HG03039 (cell line): ENCODE measurements at regions not wholly inside any gene's neighbourhood (a gene's known extent, or its start where the extent isn't known, plus 50 kb on each side); places are given as distances from the start of the nearest gene placed in this dataset.

Experiments used
- ATAC-seq: cut with Tn5 transposase; IDR thresholded peaks from one replicate; pipeline ENCODE4 v1.9.1; 2021; ENCODE audit warnings: mild to moderate bottlenecking, moderate library complexity; ENCODE audit not compliant: unreplicated experiment

DNA sequence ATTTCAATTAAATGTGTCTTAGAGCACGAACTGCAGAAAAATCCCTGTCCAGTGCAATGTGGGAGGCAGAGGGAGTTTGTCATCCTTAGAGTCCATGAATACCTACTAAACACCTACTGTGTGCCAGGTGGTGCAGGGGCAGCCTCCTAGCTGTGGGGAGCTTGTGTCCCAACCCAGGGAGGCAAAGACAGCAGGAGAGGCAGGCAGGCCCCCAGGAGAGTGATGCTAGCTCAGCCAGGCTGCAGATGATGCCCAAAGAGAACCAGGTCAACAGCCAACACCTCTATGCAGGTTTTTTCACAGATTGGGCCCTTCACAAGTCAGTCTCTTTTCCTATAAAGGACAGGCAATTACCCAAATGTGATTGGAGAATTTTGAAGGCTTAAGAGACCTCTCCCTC, 108.2 kb upstream of the UQCRFS1 start:
- no peak for ATAC-seq

DNA sequence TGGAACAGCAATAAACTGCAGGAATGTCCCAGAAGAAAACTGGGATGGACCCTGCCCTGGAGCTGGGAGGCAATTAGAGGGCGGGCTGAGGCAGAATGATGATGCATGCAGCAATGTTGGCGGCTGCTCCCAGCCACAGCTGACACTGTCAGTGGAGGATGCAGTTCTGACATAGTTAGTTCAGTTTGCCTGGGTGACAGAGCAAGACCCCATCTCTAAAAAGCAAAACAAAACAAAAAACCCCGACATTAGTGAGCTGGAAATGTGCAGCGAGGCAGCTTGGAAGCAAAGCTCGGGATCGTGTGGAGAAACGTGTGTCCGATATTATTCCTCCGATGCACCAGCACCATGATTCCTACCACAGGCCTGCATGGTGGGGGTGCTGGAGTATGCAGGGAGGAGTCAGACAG, 110.1 kb upstream of the UQCRFS1 start:
- ATAC-seq, result no peak

DNA sequence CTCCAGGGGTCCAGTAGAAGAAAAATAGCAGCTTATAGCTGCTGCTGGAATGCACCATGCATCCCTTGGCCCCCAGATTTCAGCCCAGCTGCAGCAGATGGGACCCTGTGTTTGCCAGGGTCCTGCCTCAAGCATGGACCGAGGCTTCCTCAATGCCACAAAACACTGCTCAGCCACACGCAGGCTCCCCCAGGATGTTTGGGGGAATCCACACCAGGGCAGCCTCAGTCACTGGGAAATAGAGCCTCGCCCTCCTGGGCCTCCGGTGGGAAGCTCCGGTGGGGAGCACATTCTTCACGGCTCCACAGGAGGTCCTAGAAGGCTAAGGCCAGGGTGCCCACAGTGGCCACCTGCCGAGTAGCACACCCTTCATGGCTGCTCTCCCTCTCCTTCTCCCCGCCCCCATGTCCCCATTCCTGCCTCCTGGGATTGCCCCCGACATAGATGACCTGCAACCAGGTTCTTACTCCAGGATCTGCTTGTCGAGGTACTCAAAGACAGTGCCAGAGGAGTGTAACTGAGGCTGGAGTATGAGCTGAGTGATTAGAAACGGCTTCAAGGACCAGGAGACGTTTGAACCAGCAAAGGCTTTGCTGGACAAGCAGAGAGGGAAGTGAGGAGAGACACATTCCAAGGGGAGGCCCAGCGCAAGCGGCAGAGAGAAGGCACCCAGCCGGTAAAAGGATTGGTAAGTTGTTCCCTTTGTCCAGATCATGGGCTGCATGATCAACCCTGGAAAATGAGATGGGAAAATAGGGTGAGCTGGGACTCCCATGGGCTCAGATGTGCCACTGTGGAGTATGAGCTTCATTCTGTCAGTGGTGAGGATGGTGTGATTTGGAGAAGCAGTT, 110.7 kb upstream of the UQCRFS1 start:
- no peak for ATAC-seq

DNA sequence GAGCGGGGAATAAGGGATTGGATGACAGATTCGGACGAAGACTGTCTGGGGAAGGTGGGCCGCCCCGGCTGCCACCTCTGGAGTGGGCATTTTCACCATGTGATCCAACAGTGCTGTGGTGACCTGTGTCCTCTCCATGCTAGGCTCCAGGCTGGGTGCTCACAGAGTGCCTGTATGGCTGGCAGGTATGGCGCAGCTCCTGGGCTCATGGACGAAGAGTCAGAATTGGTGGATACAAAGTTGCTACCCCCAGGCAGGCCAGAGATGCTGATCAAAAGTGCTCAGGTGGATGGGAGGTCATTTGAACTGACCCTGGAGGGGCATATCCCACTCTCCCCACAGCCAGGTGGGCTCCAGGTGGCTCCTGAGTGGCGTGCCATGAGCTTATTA, 111.3 kb upstream of the UQCRFS1 start:
- no peak for ATAC-seq

DNA sequence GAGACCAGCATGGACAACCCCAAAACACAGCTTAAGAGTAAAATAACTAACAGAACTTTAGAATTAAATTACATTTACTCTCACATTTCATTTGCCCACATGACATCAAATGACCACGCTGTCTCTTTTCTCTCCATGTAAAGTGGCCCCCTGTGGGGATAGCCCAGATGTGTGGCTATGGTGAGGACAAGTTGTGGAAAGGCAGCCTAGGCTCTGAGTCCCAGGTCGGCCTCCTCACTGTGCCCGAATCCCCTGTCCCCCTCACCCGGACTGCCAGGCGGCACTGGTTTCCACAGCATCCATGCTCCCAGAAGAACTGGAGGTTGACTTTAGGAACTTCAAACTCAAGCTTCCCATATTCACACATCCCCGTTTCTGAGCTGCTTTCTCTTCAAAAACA, 111.8 kb upstream of the UQCRFS1 start:
- no peak for ATAC-seq

DNA sequence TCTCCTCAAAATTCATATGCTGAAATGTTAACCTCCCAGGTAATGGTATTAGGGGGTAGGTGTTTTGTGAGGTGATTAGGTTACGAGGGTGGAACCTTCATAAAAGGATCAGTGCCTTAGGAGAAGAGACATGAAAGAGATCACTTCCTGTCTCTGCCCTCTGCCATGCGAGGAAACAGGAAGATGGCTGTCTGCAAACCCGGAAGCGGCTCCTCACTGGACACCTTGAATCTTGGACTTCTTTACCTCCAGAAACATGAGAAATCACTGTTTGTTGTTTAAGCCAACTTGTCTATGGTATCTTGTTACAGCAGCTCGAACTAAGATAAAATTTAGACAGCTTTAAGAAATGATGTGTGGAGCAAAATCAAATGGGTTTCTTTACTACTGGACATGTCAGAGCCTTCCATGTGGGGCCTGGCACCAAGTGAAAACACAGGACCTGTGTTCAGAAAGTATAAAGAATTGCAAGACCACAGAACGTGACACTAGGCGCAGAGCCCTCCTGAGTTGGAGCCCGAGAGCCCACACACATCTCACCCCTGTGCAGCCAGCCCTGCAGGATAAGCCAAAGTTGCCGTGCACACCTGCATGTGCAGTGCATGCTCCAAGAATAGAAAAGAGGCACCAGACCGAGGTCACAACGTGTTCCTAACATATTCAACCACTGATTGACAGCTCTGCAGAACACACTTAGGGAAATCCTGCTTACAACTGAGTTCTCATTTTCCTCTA, 112.5 kb upstream of the UQCRFS1 start:
- no peak for ATAC-seq

DNA sequence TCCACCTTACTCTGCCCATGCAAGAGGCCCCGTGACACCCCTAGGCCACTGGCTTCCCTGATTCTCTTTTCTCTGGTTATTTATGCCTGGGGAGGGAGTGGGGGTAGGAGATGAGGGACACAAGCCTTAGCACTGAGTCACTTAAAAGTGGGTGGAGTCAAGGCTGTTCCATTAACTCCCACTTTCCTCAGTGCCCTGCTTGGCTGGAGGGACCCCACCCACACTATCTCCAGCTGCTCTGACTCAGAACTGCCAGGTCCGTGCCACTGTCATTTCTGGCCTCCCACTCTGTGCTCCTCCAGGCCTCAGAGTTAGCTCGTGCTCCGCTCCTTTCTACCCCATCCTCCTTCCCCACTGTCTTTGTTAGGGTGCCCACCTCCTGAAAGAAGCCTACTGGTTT, 113.4 kb upstream of the UQCRFS1 start:
- no peak for ATAC-seq

DNA sequence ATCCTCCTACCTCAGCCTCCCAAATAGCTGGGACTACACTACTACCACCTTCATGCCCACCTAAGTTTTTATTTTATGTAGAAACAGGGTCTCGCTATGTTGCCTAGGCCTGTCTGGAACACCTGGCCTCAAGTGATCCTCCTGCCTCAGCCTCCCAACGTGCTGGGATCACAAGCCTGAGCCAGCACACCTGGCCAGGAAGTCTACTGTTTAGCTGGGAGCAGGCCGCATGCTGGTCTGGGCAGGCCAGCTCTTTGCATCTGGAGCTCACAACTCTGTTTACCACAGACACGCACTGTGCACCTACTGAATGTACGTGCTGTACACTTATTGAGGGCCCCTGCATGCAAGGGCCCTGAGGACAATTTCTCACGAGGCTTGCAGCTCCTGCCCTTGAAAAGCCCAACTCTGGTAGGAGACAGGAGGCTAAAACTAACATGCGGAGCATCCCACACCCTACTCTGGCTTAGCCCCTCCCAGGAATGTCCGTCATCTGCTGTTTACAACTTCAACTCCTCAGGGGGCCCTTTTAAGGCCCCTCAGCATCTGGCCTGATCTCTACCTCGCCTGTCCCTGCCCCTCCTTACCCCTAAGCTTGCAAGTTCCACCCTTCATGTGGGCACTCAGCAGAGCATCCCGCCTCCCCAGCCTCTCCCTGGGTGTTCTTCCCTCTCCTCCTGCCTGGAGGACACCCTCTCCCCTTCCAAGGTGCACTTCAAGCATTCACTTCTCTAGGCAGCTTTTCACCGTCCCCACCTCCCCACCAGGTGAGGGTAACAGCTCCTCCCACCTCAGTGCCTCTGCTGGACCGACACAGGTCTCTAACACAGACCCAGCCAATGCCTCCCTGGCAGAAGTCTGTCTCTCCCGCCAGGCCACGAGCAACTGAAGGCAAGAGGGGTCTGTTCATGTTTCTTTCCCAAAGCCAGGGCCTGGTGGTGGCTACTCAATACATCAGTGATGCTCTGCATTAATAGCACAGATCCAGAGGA, 114.2 kb upstream of the UQCRFS1 start:
- ATAC-seq, result no peak

DNA sequence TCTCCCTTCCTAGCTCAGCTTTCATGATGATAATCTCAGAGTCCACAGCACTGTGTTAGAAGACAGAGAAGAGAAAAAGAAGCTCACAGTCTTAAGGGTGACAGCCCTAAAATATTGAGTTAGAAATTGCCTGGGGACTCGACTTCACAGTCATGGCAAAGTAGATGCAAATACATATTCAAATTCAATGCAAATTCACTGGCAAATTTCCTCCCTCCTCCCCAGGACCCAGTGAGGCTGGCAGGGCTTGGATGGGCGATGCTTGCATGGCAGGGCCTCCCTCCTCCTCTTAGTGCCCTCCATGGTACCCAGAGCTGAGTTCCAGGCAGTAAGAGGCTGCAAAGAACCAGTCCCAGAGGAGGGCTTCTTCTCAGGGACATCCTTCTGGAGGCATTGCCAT, 115.6 kb upstream of the UQCRFS1 start:
- ATAC-seq, result no peak

DNA sequence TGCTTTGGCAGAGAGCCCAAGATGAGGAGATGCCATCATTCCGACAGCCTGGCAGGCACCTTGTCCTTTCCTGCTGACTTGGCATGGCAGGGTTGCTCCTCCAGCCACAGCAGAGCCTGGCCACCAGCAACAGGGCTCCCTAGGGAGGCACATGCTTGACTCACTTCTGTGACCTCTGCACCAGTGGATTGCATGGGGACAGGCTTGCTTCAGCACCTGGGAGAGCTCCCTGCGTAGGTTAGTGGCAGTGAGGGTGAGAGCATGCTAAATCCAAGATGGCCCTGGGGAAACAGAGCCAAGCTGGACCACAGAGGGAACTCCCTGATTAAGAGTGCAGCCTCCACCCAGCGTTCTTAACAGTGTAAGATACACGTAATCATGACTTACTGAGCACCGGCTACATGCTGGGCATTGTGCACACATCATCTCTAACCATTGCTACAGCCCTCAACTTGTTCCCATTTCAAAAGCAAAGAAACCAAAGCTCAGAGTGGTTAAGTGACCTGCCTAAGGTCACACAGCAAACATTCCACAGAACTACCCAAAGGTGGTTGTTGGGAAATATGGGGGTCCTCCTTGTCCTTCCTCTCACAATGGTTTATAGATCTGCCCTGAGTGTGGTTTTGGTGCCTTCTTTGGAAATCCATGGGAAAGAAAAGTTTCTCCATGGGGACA, 116.6 kb upstream of the UQCRFS1 start:
- ATAC-seq, result no peak

DNA sequence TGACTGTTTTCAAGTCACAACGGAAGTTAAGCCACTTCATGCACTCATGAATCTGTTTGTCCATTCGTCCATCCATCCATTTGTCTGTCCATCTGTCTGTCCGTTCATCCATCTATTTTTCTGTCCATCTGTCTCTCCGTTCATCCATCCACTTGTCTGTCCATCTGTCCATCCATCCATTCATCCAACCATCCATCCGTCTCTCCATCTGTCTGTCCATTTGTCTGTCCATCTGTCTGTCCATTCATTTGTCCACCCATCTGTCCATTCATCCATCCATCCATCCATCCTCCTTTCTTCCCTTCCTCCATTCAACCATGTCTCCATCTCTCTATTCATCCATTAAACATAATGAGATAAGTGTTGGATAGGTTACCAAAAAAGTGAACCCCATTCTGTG, 123.5 kb upstream of the UQCRFS1 start:
- no peak for ATAC-seq

DNA sequence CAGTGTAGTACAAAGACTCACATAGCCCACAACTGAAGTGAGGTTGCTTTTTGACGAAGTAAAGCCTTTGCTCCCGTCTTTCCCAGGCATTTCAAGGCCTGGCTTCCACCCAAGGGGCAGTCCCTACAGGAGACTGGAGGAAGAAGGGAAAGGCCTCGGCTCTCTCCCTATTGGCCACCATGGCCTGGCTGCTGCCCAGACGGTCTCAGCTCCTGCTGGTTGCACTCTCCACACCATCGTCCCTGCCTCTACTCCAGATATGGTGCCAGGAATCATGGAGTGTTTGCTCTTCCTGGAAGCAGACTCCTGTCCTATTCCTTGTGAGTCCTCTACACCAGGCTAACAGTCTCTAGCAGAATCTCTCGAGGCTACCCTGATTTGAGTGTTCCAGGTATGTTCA, 124.1 kb upstream of the UQCRFS1 start:
- ATAC-seq, result no peak

DNA sequence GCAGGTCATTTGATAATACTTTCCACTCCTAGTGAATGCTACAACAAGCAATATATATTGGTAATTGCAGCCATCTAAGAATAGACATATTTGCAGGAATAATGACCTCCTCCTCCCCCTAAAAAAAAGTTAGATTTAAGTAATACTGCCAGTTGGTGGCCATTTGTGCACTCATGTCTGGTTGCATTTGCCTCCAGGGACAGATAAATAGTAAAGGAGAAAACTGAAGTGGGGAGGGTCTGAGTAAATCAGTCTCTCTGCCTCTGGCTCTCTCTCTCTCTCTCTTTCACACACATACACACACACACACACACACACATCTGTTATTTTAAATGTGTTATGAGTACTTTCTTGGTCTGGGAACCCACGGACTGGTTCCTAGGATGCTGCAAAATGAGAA, 125.5 kb upstream of the UQCRFS1 start:
- ATAC-seq, result no peak

DNA sequence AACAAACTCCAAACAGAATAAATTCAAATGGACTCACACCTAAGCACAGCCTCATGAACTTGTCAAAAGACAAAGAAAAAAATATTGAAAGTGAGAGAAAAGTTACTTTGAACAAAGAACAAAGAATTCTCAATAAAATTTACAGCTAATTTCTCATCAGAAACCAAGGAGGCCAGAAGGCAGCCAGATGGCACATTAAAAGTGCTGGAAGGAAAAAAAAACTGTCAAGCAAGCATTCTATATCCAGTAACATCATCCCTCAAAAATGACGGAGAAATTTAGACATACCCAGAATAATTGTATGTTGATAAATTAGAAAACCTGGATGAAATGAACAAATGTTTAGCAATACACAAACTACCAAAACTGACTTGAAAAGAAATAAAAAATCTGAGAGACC, 129.8 kb upstream of the UQCRFS1 start:
- ATAC-seq, result no peak

DNA sequence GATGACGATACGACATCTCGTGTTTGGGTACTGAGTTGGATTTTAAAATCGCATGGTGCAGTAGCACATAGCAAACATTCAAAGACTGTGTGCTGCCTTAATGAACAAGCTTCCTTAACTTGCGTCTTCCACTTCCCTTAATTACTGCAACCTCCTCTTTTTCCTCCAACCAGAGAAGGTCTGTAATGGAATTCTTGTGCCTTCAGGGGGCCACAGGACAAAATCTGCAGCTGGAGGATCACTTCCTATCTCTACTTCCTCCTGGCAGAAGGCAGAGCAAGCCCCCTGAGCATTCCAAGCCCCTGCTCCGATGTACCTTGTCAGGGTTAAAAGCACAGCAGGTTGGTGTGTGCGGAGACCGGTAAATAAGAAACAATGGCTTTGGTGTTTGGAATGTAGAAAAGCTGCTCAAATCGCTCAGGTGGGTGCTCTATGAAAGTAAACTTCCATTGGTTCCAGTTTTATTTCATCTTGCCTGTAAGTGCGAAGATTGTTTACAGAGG, 151.3 kb upstream of the UQCRFS1 start:
- no peak for ATAC-seq

DNA sequence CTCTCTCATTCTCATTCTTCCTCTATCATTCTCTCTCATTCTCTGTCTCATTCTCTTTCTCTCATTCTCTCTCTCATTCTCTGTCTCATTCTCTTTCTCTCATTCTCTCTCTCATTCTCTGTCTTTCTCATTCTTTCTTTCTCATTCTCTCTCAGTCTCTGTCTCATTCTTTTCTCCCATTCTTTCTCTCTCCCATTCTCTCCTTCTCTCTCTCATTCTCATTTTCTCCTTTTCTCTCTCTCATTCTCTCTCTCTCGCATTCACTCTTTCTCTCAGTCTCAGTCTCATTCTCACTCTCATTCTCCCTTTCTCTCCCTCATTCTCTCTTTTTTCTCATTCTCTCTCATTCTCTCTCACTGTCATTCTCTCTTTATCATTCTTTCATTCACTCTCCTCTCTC, 152.0 kb upstream of the UQCRFS1 start:
- ATAC-seq, result no peak

DNA sequence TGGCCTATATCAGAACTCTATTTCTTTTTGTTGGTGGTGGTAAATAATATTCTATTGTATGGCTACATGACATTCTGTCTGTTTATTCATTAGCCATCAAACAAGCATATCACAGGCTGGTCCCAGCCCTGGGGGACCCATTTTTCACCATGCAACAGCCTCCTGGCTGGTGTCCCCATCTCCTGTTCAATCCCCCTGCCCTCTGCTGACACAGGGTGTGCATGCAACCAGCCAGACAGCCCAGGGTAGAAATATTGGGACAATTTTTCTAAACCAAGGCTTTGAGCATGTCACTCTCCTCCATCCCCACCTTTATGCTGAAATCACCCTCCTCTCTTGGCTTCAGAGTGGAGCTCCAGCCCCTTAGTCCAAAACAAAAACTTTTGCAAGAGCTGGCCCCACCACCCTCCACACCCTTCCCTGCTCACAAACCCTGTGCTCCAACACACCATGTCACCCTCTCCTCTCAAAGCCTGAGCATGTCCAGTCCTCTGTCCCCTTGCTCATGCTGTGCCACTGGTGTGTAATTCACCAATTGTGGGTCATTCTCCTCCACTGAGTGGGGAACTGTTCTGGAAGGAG, 153.0 kb upstream of the UQCRFS1 start:
- ATAC-seq, result no peak

DNA sequence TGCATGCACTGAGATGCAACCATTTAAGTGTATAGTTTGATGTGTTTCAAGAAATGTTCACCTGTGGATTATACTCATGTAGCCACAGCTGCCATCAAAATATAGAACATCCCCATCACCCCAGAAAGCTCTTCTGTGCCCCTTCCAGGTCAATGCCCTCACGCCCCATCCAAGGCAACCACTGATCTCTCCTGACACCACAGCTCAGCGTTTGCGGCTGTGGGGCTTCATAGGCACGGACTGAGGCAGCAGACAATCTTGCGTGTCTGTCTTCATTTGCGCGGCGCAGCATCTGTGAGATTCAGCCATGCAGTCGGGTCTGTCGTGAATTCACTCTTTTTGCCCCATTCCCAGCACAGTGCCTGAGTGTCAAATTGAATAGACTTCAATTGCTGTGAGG, 153.8 kb upstream of the UQCRFS1 start:
- no peak for ATAC-seq

DNA sequence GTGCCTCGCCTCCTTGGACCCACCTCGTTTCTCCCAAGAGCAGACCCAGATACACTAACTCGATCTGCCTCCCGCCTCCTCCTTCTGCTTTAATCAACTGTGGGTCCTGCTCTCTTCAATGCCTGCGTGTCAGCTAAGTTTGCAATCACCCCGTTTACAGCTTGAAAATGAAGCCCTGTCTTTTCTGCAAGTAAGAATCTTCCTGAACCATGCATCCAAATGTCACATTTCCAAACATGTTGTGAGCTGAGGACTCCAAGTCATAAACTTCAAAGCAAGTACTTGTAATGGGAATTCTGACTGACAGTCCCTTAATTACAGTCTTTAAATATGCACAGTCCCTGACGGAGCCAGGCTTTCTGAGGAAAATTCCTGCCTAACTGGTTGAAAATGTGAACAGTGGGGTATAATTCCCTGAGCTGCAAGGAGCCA, 154.9 kb upstream of the UQCRFS1 start:
- ATAC-seq, result no peak

DNA sequence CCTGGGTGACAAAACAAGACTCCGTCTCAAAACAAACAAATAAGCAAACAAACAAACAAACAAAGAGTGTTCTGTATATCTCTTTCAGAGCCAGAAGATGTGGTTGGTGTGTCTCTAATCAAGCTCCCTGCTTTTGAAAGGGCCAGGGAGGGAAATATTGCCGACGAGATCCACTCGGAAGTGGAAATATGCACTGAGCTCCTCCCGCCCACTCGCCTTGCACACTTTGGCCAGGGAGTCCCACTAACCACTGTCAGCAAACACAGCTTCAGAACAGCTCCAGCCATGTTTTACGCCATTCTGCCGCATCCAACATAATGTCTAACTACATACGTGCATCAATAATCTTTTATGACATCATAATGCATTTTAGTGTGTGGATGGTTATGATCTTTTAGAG, 155.5 kb upstream of the VSTM2B start:
- no peak for ATAC-seq
